ENCODE measurements at regions not wholly inside any gene's neighbourhood (a gene's known extent, or its start where the extent isn't known, plus 50 kb on each side); places are given as distances from the start of the nearest gene placed in this dataset.

GRCh38 chr1:37169241-37169640, 134.9 kb upstream of the GRIK3 start:
- TF ChIP-seq CTCF (IDR thresholded peaks at IDR 0.05; ENCODE audit: insufficient read depth, low read length, poor library complexity, severe bottlenecking) (no peak), EZH2phosphoT487 (conservative IDR thresholded peaks at IDR 0.05; ENCODE audit: low read length) (no peak)

All from SU-DHL-6 (cell line).